Esophagus squamous epithelium (tissue), 5 donors: ENCODE measurements at regions not wholly inside any gene's neighbourhood (a gene's known extent, or its start where the extent isn't known, plus 50 kb on each side); places are given as distances from the start of the nearest gene placed in this dataset.

Experiments used
- DNase-seq: peaks from one replicate; lab custom pipeline; 2025; lab: John Stamatoyannopoulos, UW
- H3K27ac ChIP-seq, 4 donors: fragments of 200-600 bp; sonication (generic); one replicate each; pipeline ENCODE4 v1.5.1; 2016 to 2019; ENCODE audit warnings: mild to moderate bottlenecking in 1 of 4
- H3K27me3 ChIP-seq, 4 donors: fragments of 200-600 bp; sonication (generic); 1 replicate in 3 of 4; 2 replicates in 1 of 4; pipeline versions ENCODE4 v1.5.1 to v1.6.0; 2017 to 2021; ENCODE audit warnings: antibody characterized with exemption in 1 of 4
- H3K36me3 ChIP-seq, 3 donors: fragments of 200-600 bp; sonication (generic); one replicate each; pipeline ENCODE4 v1.5.1; 2016 to 2019
- H3K4me1 ChIP-seq, 3 donors: fragments of 200-600 bp; sonication (generic); one replicate each; pipeline ENCODE4 v1.5.1; 2017 to 2019
- H3K4me3 ChIP-seq, 4 donors: fragments of 200-600 bp; sonication (generic); 1 replicate in 3 of 4; 2 replicates in 1 of 4; pipeline ENCODE4 v1.5.1; 2016 to 2019; ENCODE audit warnings: mild to moderate bottlenecking in 2 of 4, moderate library complexity in 1 of 4
- H3K9me3 ChIP-seq, 3 donors: fragments of 200-600 bp; sonication (generic); one replicate each; pipeline ENCODE4 v1.5.1; 2016 to 2019
- CTCF ChIP-seq, 6 experiments: fragments of 450-650 bp in 4 of 6; fragments of 200-600 bp in 2 of 6; sonication (generic) in 2 of 6; IDR thresholded peaks; one replicate each; pipeline ENCODE4 v1.5.1; 2016 to 2019; ENCODE audit warnings: antibody characterized with exemption in 6 of 6, mild to moderate bottlenecking in 4 of 6, moderate library complexity in 4 of 6
- POLR2A ChIP-seq, 4 donors: fragments of 450-650 bp; IDR thresholded peaks; one replicate each; pipeline ENCODE4 v1.6.1; 2017; ENCODE audit warnings: antibody characterized with exemption in 4 of 4, mild to moderate bottlenecking in 4 of 4, moderate library complexity in 3 of 4
- WGBS, 2 donors: methylation state at CpG; one replicate each; pipeline ENCODE4 v1.1.5; 2018; 5-methylcytosine and 5-hydroxymethylcytosine counted together
- intact Hi-C: fragments of 100-400 bp; cut with DNase I; formaldehyde crosslinking; loops from one replicate; pipeline ENCODE4 v1.15.0; 2022
- donor health status: DM: yes; HTN: yes; CAD: no.

GRCh38 chr13:82447416-82448077 lies 1434.7 kb downstream of the SLITRK1 start:
- Histone ChIP-seq H3K4me3 (no peak overlapping the region), H3K4me1 (no peaks in the 10 kb centered on the region), H3K36me3 (no peaks in the 10 kb centered on the region), H3K27ac (no peak overlapping the region), H3K9me3 (no peaks in the 10 kb centered on the region), H3K27me3 (no peaks in the 10 kb centered on the region)
- intact Hi-C loops = no loop called here
- TF ChIP-seq CTCF (IDR thresholded peaks at IDR 0.05) (no peak), POLR2A (IDR thresholded peaks at IDR 0.05) (no peak)
- WGBS, 2 donors = 31 to 39% methylated on average over 1 of the region's 1 CpG
- no peak for DNase-seq

DNA sequence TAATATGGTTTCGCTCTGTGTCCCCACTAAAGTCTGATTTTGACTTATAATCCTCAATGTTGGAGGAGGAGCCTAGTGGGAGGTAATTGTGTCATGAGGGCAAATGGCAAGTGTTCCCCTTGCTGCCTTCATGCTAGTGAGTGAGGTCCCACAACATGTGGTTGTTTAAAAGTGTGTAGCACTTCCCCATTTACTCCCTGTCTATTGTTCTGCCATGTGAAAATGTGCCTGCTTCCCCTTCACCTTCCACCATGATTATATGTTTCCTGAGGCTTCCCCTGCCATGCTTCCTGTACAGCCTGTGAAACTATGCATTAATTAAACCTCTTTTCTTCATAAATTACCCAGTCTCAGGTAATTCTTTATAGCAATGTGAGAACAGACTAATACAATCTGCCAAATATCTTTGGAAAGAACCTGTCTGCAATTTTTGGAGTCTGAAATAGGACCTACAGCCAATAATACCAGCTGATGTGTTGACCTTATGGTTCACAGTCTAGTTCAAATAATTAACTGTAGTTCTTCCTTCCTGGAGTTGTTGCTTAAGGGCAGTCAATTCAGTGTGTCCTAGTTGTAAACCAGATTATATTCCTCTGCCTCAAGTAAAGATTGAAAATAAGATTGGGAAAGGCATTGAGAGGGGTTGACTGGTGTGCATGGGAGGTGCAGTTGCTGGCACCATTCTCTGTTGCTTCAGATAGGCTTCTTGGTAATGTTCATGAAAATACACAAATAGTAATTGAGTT lies 1442.9 kb downstream of the SLITRK1 start:
- TF ChIP-seq POLR2A (IDR thresholded peaks at IDR 0.05) (no peak), CTCF (IDR thresholded peaks at IDR 0.05) (no peak)
- H3K4me1 ChIP-seq = no peaks in the 10 kb centered on the region
- intact Hi-C loops = no loop called here
- 0% methylated on average over 1 of the region's 1 CpG for WGBS, 2 donors
- H3K36me3 ChIP-seq = no peaks in the 10 kb centered on the region
- no peak overlapping the region for H3K4me3 ChIP-seq
- H3K27ac ChIP-seq = no peak overlapping the region
- DNase-seq = no peak
- no peaks in the 10 kb centered on the region for H3K9me3 ChIP-seq
- H3K27me3 ChIP-seq = no peaks in the 10 kb centered on the region

DNA sequence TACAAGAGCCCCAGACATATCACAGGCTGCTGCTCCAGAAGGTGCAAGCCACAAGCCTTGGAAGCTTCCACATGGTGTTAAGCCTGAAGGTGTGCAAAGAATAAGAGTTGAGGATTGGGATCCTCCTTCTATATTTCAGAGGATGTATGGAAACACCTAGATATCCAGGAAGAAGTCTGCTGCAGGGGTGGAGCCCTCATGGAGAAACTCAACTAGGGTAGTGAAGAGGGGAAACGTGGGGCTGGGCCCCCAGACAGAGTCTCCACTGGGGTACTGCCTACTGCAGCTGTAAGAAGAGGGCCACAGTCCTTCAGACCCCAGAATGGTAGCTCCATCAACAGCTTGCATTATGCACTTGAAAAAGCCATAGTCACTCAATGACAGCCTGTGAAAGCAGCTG lies 1444.0 kb downstream of the SLITRK1 start:
- TF ChIP-seq CTCF (IDR thresholded peaks at IDR 0.05) (no peak), POLR2A (IDR thresholded peaks at IDR 0.05) (no peak)
- 29 to 40% methylated on average over 1 of the region's 1 CpG for whole genome bisulfite sequencing, 2 donors

GRCh38 chr13:82436099-82436585 lies 1446.1 kb downstream of the SLITRK1 start:
- no peak overlapping the region for H3K4me3 ChIP-seq
- intact Hi-C loops = no loop called here
- H3K4me1 ChIP-seq = no peaks in the 10 kb centered on the region
- no peak for TF ChIP-seq POLR2A (IDR thresholded peaks at IDR 0.05)
- H3K36me3 ChIP-seq = no peaks in the 10 kb centered on the region
- H3K27me3 ChIP-seq = no peaks in the 10 kb centered on the region
- 57 to 86% methylated on average over 1 of the region's 1 CpG for WGBS, 2 donors
- H3K9me3 ChIP-seq = no peaks in the 10 kb centered on the region
- DNase-seq = no peak
- no peak overlapping the region for H3K27ac ChIP-seq

More for the DNA sequence above, 1444.0 kb downstream of the SLITRK1 start:
- no peak overlapping the region for H3K4me3 ChIP-seq
- H3K9me3 ChIP-seq = no peaks in the 10 kb centered on the region
- no peaks in the 10 kb centered on the region for H3K36me3 ChIP-seq
- no peak for DNase-seq
- H3K27ac ChIP-seq = no peak overlapping the region
- intact Hi-C loops = no loop called here
- no peaks in the 10 kb centered on the region for H3K27me3 ChIP-seq
- H3K4me1 ChIP-seq = no peaks in the 10 kb centered on the region

- H3K27me3 ChIP-seq = no peaks in the 10 kb centered on the region
- no peak for TF ChIP-seq CTCF (IDR thresholded peaks at IDR 0.05)
- no peak for TF ChIP-seq POLR2A (IDR thresholded peaks at IDR 0.05)
These were observed 1449.3 kb downstream of the SLITRK1 start for GRCh38 chr13:82432949-82433348.

More at GRCh38 chr13:82432949-82433348, 1449.3 kb downstream of the SLITRK1 start:
- no peaks in the 10 kb centered on the region for H3K4me1 ChIP-seq
- H3K36me3 ChIP-seq = no peaks in the 10 kb centered on the region
- DNase-seq = no peak
- intact Hi-C loops = no loop called here
- no peak overlapping the region for H3K27ac ChIP-seq
- H3K9me3 ChIP-seq = no peaks in the 10 kb centered on the region
- WGBS, 2 donors = 76 to 86% methylated on average over 2 of the region's 2 CpGs
- H3K4me3 ChIP-seq = no peak overlapping the region
